Right lobe of liver (tissue), 6 donors: ENCODE measurements at regions not wholly inside any gene's neighbourhood (a gene's known extent, or its start where the extent isn't known, plus 50 kb on each side); places are given as distances from the start of the nearest gene placed in this dataset.

ENCODE experiments used
- ATAC-seq, 4 donors: fragments of 200-7000 bp; cut with Tn5 transposase; one replicate each; pipeline ENCODE4 v1.9.1; 2020; ENCODE audit warnings: mild to moderate bottlenecking in 4 of 4, moderate library complexity in 4 of 4
- DNase-seq, 3 donors: peaks; one replicate each; pipeline ENCODE4 v3.0.0-alpha.2; 2020
- H3K27ac ChIP-seq, 3 donors: fragments of 200-600 bp; one replicate each; pipeline ENCODE4 v1.8.0; 2022
- H3K27me3 ChIP-seq, 2 donors: fragments of 200-600 bp; one replicate each; pipeline ENCODE4 v1.8.0; 2022
- H3K36me3 ChIP-seq, 4 donors: fragments of 200-600 bp; sonication (generic) in 1 of 4; one replicate each; pipeline versions ENCODE4 v1.5.1 to v1.8.0; 2017 to 2022; ENCODE audit warnings: control low read depth in 1 of 4
- H3K4me1 ChIP-seq, 4 donors: fragments of 200-600 bp; sonication (generic) in 1 of 4; one replicate each; pipeline versions ENCODE4 v1.5.1 to v1.8.0; 2017 to 2022; ENCODE audit warnings: control low read depth in 1 of 4
- H3K4me3 ChIP-seq, 3 donors: fragments of 200-600 bp; one replicate each; pipeline ENCODE4 v1.8.0; 2022
- H3K9me3 ChIP-seq, 4 donors: fragments of 200-600 bp; sonication (generic) in 1 of 4; one replicate each; pipeline versions ENCODE4 v1.5.1 to v1.8.0; 2017 to 2022; ENCODE audit warnings: control low read depth in 1 of 4
- POLR2A ChIP-seq: fragments of 450-650 bp; IDR thresholded peaks from one replicate; pipeline ENCODE4 v1.6.1; 2017; ENCODE audit warnings: antibody characterized with exemption, mild to moderate bottlenecking
- WGBS: methylation state at CpG from one replicate; pipeline ENCODE4 v1.1.6; 2018; ENCODE audit warnings: low coverage, low lambda C conversion rate; ENCODE audit not compliant: insufficient coverage; ENCODE audit errors: missing lambda C conversion rate; 5-methylcytosine and 5-hydroxymethylcytosine counted together
- intact Hi-C, 2 donors: fragments of 100-400 bp; cut with DNase I; formaldehyde crosslinking; loops; one replicate each; pipeline versions ENCODE4 v1.11.2 to v1.14.1; 2022
- TF ChIP-seq, protein P1 (sequence below), 4 donors: fragments of 200-600 bp in 3 of 4; fragments of 450-650 bp in 1 of 4; IDR thresholded peaks; one replicate each; pipeline versions ENCODE4 v1.5.1 to v1.8.0; 2016 to 2022; ENCODE audit warnings: antibody characterized with exemption in 4 of 4, mild to moderate bottlenecking in 2 of 4
- donor health status: DM: no; HTN: yes; CAD: no.
- donor health status: DM: no; HTN: no; CAD: no.
- donor health status: DM: no; HTN: no; CAD: no.
- donor health status: DM: no; HTN: yes; CAD: no.
- donor health status: DM: no; HTN: yes; CAD: no.

GRCh38 chr3:23068016-23068728 lies 135.0 kb upstream of the UBE2E2 start:
- no peaks in the 10 kb centered on the region for H3K36me3 ChIP-seq
- H3K4me3 ChIP-seq, result no peak overlapping the region
- ATAC-seq, result no peak
- H3K4me1 ChIP-seq, result no peaks in the 10 kb centered on the region
- H3K9me3 ChIP-seq, result no peaks in the 10 kb centered on the region
- no peak for DNase-seq
- no peaks in the 10 kb centered on the region for H3K27me3 ChIP-seq
- intact Hi-C loops, result no loop called here
- H3K27ac ChIP-seq, result no peak overlapping the region
- no peak for TF ChIP-seq POLR2A
- TF ChIP-seq, protein P1, sequence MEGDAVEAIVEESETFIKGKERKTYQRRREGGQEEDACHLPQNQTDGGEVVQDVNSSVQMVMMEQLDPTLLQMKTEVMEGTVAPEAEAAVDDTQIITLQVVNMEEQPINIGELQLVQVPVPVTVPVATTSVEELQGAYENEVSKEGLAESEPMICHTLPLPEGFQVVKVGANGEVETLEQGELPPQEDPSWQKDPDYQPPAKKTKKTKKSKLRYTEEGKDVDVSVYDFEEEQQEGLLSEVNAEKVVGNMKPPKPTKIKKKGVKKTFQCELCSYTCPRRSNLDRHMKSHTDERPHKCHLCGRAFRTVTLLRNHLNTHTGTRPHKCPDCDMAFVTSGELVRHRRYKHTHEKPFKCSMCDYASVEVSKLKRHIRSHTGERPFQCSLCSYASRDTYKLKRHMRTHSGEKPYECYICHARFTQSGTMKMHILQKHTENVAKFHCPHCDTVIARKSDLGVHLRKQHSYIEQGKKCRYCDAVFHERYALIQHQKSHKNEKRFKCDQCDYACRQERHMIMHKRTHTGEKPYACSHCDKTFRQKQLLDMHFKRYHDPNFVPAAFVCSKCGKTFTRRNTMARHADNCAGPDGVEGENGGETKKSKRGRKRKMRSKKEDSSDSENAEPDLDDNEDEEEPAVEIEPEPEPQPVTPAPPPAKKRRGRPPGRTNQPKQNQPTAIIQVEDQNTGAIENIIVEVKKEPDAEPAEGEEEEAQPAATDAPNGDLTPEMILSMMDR (IDR thresholded peaks at IDR 0.05), result no peak
- WGBS, result 64% methylated on average over 4 of the region's 4 CpGs

DNA sequence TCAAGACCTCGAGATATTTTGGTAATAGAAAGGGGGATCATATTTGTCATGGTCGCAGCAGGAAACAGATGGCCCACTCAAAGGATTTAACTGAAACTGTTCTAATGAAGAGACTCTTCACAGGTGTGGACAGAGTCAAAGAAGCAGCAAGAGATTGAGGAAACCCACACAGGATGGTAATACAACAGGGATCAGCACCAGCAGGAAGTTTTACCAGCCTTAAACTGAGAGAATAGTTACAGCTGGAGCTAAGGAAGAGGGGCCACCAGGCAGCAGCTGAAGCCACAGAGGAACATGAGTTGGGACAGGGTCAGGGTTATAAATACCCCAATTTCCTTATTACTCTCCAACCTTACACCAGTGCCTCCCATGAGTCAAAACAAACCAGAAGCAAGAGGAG lies 131.8 kb upstream of the UBE2E2 start:
- ATAC-seq, result peak in 2 of 4 donors; percentile 20 to 31
- H3K9me3 ChIP-seq, result no peaks in the 10 kb centered on the region
- TF ChIP-seq, protein P1 (IDR thresholded peaks at IDR 0.05), result no peak
- TF ChIP-seq POLR2A, result no peak
- intact Hi-C loops, result no loop called here
- H3K36me3 ChIP-seq, result no peaks in the 10 kb centered on the region
- WGBS, result 10% methylated on average over 2 of the region's 2 CpGs
- no peak overlapping the region for H3K27ac ChIP-seq
- DNase-seq, result no peak
- no peaks in the 10 kb centered on the region for H3K4me1 ChIP-seq
- no peak overlapping the region for H3K4me3 ChIP-seq
- no peaks in the 10 kb centered on the region for H3K27me3 ChIP-seq

DNA sequence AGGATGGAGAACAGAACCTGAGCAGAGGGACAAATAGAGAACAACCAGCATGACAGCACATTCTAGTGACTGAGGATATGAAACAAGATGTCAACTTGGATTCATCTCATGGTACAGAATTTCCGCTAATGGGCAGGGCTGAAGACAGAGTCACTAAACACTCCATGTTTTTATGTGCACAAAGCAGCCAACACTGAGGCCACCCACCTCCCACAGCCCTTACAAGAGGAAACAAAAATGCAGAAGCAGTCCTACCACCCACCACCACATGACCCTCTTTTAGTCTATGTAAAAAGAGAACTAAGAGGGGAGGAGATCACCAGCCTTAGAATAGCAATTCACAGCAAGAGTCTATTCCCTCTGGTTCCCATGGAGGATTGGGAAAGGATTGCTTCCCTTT lies 131.4 kb upstream of the UBE2E2 start:
- Histone ChIP-seq H3K36me3 (no peaks in the 10 kb centered on the region), H3K27ac (no peak overlapping the region), H3K9me3 (no peaks in the 10 kb centered on the region), H3K4me3 (no peak overlapping the region), H3K4me1 (no peaks in the 10 kb centered on the region), H3K27me3 (no peaks in the 10 kb centered on the region)
- DNase-seq, result no peak
- TF ChIP-seq POLR2A, result no peak
- TF ChIP-seq, protein P1 (IDR thresholded peaks at IDR 0.05), result no peak
- intact Hi-C loops, result no loop called here
- WGBS, result 60% methylated on average over 1 of the region's 1 CpG
- ATAC-seq, result peak; percentile 54 to 85 (median 74)

DNA sequence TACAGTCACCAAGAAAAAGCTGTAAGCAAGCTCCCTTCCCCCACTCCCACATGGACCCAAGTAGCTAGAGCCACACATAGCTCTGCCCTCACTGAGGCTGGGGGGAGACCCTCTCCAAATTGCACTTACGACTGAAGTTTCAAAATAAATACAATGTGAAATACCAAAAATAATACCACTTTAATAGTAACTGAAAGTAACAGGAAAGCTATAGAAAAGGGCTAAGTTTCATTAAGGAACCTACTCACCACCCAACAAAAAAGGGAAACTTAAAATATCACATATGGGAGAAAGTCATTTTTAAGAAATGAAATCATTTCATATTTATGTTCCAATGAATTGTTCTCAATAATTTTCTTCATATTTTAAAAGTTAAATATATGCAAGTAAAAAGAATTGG lies 130.4 kb upstream of the UBE2E2 start:
- H3K4me1 ChIP-seq, result no peaks in the 10 kb centered on the region
- intact Hi-C loops, result no loop called here
- H3K9me3 ChIP-seq, result no peaks in the 10 kb centered on the region
- H3K27ac ChIP-seq, result no peak overlapping the region
- WGBS, result 57% methylated on average over 1 of the region's 1 CpG
- DNase-seq (no peak), ATAC-seq (no peak)
- no peak for TF ChIP-seq POLR2A
- TF ChIP-seq, protein P1 (IDR thresholded peaks at IDR 0.05), result no peak
- H3K4me3 ChIP-seq, result no peak overlapping the region
- no peaks in the 10 kb centered on the region for H3K27me3 ChIP-seq
- no peaks in the 10 kb centered on the region for H3K36me3 ChIP-seq
